ENCODE measurements at regions not wholly inside any gene's neighbourhood (a gene's known extent, or its start where the extent isn't known, plus 50 kb on each side); places are given as distances from the start of the nearest gene placed in this dataset.

DNA sequence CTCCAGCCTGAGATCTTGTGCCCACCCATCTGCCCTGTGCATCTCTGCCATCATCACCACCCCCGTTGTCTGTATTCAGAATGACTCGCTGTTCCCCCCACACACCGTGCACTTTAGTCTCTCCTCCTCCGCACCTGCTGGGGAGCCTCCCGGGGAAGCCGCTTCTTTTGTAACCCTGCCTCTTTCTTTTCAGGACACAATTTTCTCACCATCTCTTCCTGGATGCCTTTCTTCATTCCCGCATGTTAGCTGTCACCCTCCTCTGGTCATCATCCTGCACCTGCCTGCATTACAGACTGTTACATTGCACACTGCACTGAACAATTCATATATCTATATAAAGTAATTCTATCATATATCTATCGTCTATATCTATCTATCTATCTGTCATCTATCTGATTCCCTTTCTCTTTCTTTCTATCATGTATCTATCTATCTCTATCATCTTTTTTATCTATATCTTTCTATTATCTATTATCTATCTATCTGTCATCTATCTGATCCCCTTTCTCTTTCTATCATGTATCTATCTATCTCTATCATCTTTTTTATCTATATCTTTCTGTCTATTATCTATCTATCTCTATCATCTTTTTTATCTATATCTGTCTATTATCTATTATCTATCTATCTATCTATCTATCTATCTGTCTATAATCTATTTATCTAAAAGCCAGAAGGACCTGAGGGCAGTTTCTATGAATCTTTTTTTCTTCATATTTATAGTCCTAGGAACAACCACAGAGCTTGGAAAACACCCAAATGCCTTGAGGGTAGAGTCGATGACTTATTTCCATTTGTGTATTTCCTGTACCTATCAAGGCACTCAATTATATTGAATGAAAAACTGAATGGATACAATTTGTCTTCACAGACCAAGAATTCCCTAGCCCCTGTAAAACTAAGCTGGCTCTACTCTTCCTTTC lies 642.5 kb downstream of the ACTR3B start:
- TF ChIP-seq FOXM1 (IDR thresholded peaks at IDR 0.05; ENCODE audit: borderline replicate concordance, low read depth) (no peak), EP300 (IDR thresholded peaks at IDR 0.05; ENCODE audit: borderline replicate concordance) (no peak), TCF12 (IDR thresholded peaks at IDR 0.05; ENCODE audit: low read depth) (no peak)
- TF ChIP-seq, protein P1, sequence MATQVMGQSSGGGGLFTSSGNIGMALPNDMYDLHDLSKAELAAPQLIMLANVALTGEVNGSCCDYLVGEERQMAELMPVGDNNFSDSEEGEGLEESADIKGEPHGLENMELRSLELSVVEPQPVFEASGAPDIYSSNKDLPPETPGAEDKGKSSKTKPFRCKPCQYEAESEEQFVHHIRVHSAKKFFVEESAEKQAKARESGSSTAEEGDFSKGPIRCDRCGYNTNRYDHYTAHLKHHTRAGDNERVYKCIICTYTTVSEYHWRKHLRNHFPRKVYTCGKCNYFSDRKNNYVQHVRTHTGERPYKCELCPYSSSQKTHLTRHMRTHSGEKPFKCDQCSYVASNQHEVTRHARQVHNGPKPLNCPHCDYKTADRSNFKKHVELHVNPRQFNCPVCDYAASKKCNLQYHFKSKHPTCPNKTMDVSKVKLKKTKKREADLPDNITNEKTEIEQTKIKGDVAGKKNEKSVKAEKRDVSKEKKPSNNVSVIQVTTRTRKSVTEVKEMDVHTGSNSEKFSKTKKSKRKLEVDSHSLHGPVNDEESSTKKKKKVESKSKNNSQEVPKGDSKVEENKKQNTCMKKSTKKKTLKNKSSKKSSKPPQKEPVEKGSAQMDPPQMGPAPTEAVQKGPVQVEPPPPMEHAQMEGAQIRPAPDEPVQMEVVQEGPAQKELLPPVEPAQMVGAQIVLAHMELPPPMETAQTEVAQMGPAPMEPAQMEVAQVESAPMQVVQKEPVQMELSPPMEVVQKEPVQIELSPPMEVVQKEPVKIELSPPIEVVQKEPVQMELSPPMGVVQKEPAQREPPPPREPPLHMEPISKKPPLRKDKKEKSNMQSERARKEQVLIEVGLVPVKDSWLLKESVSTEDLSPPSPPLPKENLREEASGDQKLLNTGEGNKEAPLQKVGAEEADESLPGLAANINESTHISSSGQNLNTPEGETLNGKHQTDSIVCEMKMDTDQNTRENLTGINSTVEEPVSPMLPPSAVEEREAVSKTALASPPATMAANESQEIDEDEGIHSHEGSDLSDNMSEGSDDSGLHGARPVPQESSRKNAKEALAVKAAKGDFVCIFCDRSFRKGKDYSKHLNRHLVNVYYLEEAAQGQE (IDR thresholded peaks at IDR 0.05; ENCODE audit: low read depth) = no peak
